Pancreas (tissue), 10 donors: ENCODE measurements at regions not wholly inside any gene's neighbourhood (a gene's known extent, or its start where the extent isn't known, plus 50 kb on each side); places are given as distances from the start of the nearest gene placed in this dataset.

ENCODE experiments used
- ATAC-seq, 4 donors: fragments of 200-7000 bp; cut with Tn5 transposase; one replicate each; pipeline versions ENCODE4 v1.8.0 to v1.9.1; 2020; ENCODE audit warnings: mild to moderate bottlenecking in 4 of 4, moderate library complexity in 4 of 4
- DNase-seq, 6 donors: peaks; one replicate each; pipeline ENCODE4 v3.0.0-alpha.2; 2020
- FAIRE-seq: peaks from 2 replicates; lab custom pipeline; 2012; peaks lifted over from hg19 to GRCh38; lab: Jason Lieb, UNC
- H3K27ac ChIP-seq, 4 donors: fragments of 200-600 bp; sonication (generic); 1 replicate in 3 of 4; 2 replicates in 1 of 4; pipeline versions ENCODE4 v1.5.0 to v1.8.0; 2020
- H3K27me3 ChIP-seq, 4 donors: fragments of 200-600 bp; one replicate each; pipeline ENCODE4 v1.8.0; 2021
- H3K36me3 ChIP-seq, 3 donors: fragments of 200-600 bp; sonication (generic) in 1 of 3; one replicate each; pipeline versions ENCODE4 v1.5.0 to v1.8.0; 2020 to 2021
- H3K4me1 ChIP-seq, 3 donors: fragments of 200-600 bp; one replicate each; pipeline ENCODE4 v1.8.0; 2021
- H3K4me3 ChIP-seq, 4 donors: fragments of 200-600 bp; sonication (generic) in 2 of 4; one replicate each; pipeline versions ENCODE4 v1.5.0 to v1.8.0; 2020 to 2021
- H3K9me3 ChIP-seq, 4 donors: fragments of 200-600 bp; one replicate each; pipeline ENCODE4 v1.8.0; 2021
- CTCF ChIP-seq, 4 donors: fragments of 200-600 bp; sonication (generic) in 3 of 4; IDR thresholded peaks; one replicate each; pipeline versions ENCODE4 v1.5.0 to v1.8.0; 2021; ENCODE audit warnings: antibody characterized with exemption in 4 of 4
- WGBS, 2 donors: extraction: QIAGEN DNeasy Blood & Tissue Kit; methylation state at CpG; one replicate each; pipeline ENCODE4 v1.1.7; 2013; 5-methylcytosine and 5-hydroxymethylcytosine counted together
- intact Hi-C, 3 donors: fragments of 100-400 bp; cut with DNase I; formaldehyde crosslinking; loops; one replicate each; pipeline versions ENCODE4 v1.11.1 to v1.14.2; 2022
- donor health status: healthy with polysubstance abuse.
- donor health status: DM: no; HTN: no; CAD: no; lungs with moderate emphysema.
- donor health status: DM: no; HTN: no; CAD: no.
- donor health status: control.
- donor health status: control.
- donor health status: Bipolar disorder and iron deficiency.
- donor health status: DM: yes; HTN: yes; CAD: no.
- donor health status: DM: no; HTN: no; CAD: no.
- donor health status: DM: no; HTN: no; CAD: no.
- donor health status: DM: yes; HTN: yes; CAD: no.

- FAIRE-seq: no peak
Measured at GRCh38 chr6:140636908-140637402, 1262.5 kb upstream of the CITED2 start.

GRCh38 chr6:140636271-140636907 is 1261.9 kb upstream of the CITED2 start:
- no peaks in the 10 kb centered on the region for H3K27me3 ChIP-seq
- DNase-seq: no peak
- no peak overlapping the region for H3K4me3 ChIP-seq
- 59 to 64% methylated on average over 11 of the region's 11 CpGs for WGBS, 2 donors
- intact Hi-C loops: no loop called here
- no peak for FAIRE-seq
- no peaks in the 10 kb centered on the region for H3K9me3 ChIP-seq
- no peaks in the 10 kb centered on the region for H3K4me1 ChIP-seq
- H3K27ac ChIP-seq: no peak overlapping the region
- ATAC-seq: peak in 2 of 4 donors; percentile 83 to 85
- no peak for TF ChIP-seq CTCF (IDR thresholded peaks at IDR 0.05)
- no peaks in the 10 kb centered on the region for H3K36me3 ChIP-seq

More at GRCh38 chr6:140636908-140637402, 1262.5 kb upstream of the CITED2 start:
- intact Hi-C loops: no loop called here
- H3K27me3 ChIP-seq: no peaks in the 10 kb centered on the region
- no peak for TF ChIP-seq CTCF (IDR thresholded peaks at IDR 0.05)
- 61 to 66% methylated on average over 2 of the region's 2 CpGs for WGBS, 2 donors
- no peaks in the 10 kb centered on the region for H3K9me3 ChIP-seq
- no peak overlapping the region for H3K4me3 ChIP-seq
- ATAC-seq: peak in 1 of 4 donors; percentile 55
- no peak for DNase-seq
- H3K36me3 ChIP-seq: no peaks in the 10 kb centered on the region
- no peak overlapping the region for H3K27ac ChIP-seq
- no peaks in the 10 kb centered on the region for H3K4me1 ChIP-seq

- Histone ChIP-seq H3K36me3 (no peaks in the 10 kb centered on the region), H3K9me3 (no peaks in the 10 kb centered on the region), H3K4me1 (no peaks in the 10 kb centered on the region), H3K27ac (no peak overlapping the region), H3K27me3 (no peaks in the 10 kb centered on the region), H3K4me3 (no peak overlapping the region)
- WGBS, 2 donors: 82 to 93% methylated on average over 1 of the region's 1 CpG
- no peak for TF ChIP-seq CTCF (IDR thresholded peaks at IDR 0.05)
- no peak for FAIRE-seq
- intact Hi-C loops: no loop called here
- ATAC-seq: no peak
- no peak for DNase-seq
Measured at GRCh38 chr6:140627002-140627401, 1252.6 kb upstream of the CITED2 start.

DNA sequence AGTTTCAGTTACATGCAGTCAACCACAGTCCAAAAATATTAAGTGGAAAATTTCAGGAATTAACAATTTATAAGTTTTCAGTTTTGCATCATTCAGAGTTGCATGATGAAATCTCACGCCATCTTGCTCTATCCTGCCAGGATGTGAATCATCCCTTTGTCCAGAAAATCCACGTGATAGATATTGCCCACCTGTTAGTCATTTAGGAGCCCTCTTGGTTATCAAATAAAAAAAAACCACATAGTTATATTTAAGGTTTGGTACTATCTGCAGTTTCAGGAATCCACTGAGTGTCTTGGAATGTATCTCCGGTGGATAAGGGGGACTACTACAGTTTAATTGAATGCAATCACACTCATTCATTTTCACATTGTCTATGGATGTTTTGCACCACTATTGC is 1249.0 kb upstream of the CITED2 start:
- Histone ChIP-seq H3K36me3 (no peaks in the 10 kb centered on the region), H3K9me3 (no peaks in the 10 kb centered on the region), H3K27ac (no peak overlapping the region), H3K27me3 (no peaks in the 10 kb centered on the region), H3K4me3 (no peak overlapping the region), H3K4me1 (no peaks in the 10 kb centered on the region)
- FAIRE-seq: no peak
- no peak for DNase-seq
- no peak for ATAC-seq
- no peak for TF ChIP-seq CTCF (IDR thresholded peaks at IDR 0.05)
- 59 to 68% methylated on average over 3 of the region's 3 CpGs for WGBS, 2 donors
- intact Hi-C loops: no loop called here

- Histone ChIP-seq H3K27me3 (no peaks in the 10 kb centered on the region), H3K36me3 (no peaks in the 10 kb centered on the region), H3K4me1 (no peaks in the 10 kb centered on the region), H3K4me3 (no peak overlapping the region), H3K9me3 (no peaks in the 10 kb centered on the region), H3K27ac (no peak overlapping the region)
- intact Hi-C loops: no loop called here
- WGBS, 2 donors: 66 to 70% methylated on average over 1 of the region's 1 CpG
- TF ChIP-seq CTCF (IDR thresholded peaks at IDR 0.05): no peak
- FAIRE-seq: no peak
- no peak for ATAC-seq
- DNase-seq: no peak
Measured at GRCh38 chr6:140620496-140620895, 1246.0 kb upstream of the CITED2 start.
